NCI-H1105 treated with DMSO at 0.1 percent for 48 hours (cell line): ENCODE measurements at regions not wholly inside any gene's neighbourhood (a gene's known extent, or its start where the extent isn't known, plus 50 kb on each side); places are given as distances from the start of the nearest gene placed in this dataset.
"Not testable (repeated sequence)": the region's sequence is repeated elsewhere in the genome, so short reads cannot be mapped to it uniquely, and the experiment has no call there.

Source experiments
- DNase-seq: peaks from one replicate; lab custom pipeline; 2025; lab: John Stamatoyannopoulos, UW

- no peak for DNase-seq
Measured at GRCh38 chrX:23061116-23061515, 61.4 kb downstream of the DDX53 start.

GRCh38 chrX:23062359-23062758 is 62.6 kb downstream of the DDX53 start:
- DNase-seq: no peak

- DNase-seq: no peak
Measured at GRCh38 chrX:23066588-23067281, 67.0 kb downstream of the DDX53 start.

- not testable (repeated sequence) for DNase-seq
Measured at GRCh38 chrX:23075461-23075860, 75.7 kb downstream of the DDX53 start.

GRCh38 chrX:23079347-23079746 is 79.6 kb downstream of the DDX53 start:
- DNase-seq: no peak

GRCh38 chrX:23100826-23101225 is 101.1 kb downstream of the DDX53 start:
- no peak for DNase-seq

GRCh38 chrX:23103546-23103945 is 103.8 kb downstream of the DDX53 start:
- DNase-seq: no peak

- DNase-seq: no peak
Measured at GRCh38 chrX:23114241-23114640, 114.5 kb downstream of the DDX53 start.

- DNase-seq: no peak
Measured at GRCh38 chrX:23115651-23116050, 115.9 kb downstream of the DDX53 start.

GRCh38 chrX:23118163-23118562 is 118.4 kb downstream of the DDX53 start:
- no peak for DNase-seq

GRCh38 chrX:23118890-23119527 is 119.2 kb downstream of the DDX53 start:
- no peak for DNase-seq

GRCh38 chrX:23127586-23127985 is 127.8 kb downstream of the DDX53 start:
- peak; percentile 72 for DNase-seq

GRCh38 chrX:23133551-23133950 is 133.8 kb downstream of the DDX53 start:
- DNase-seq: no peak

- DNase-seq: no peak
Measured at GRCh38 chrX:23134136-23134535, 134.4 kb downstream of the DDX53 start.

- DNase-seq: no peak
Measured at GRCh38 chrX:23136816-23137215, 137.1 kb downstream of the DDX53 start.

- no peak for DNase-seq
Measured at GRCh38 chrX:23168291-23168690, 166.4 kb upstream of the PTCHD1 start.

GRCh38 chrX:23185951-23186350 is 148.7 kb upstream of the PTCHD1 start:
- DNase-seq: no peak

GRCh38 chrX:23187819-23188218 is 146.8 kb upstream of the PTCHD1 start:
- no peak for DNase-seq

- DNase-seq: no peak
Measured at GRCh38 chrX:23194885-23195554, 139.6 kb upstream of the PTCHD1 start.

GRCh38 chrX:23195761-23196160 is 138.9 kb upstream of the PTCHD1 start:
- DNase-seq: no peak

GRCh38 chrX:23201706-23202105 is 132.9 kb upstream of the PTCHD1 start:
- DNase-seq: no peak

GRCh38 chrX:23202326-23202725 is 132.3 kb upstream of the PTCHD1 start:
- no peak for DNase-seq

- no peak for DNase-seq
Measured at GRCh38 chrX:23223169-23223568, 111.5 kb upstream of the PTCHD1 start.
